Mesenchymal stem cell (in vitro differentiated cells and primary cell): ENCODE measurements at regions not wholly inside any gene's neighbourhood (a gene's known extent, or its start where the extent isn't known, plus 50 kb on each side); places are given as distances from the start of the nearest gene placed in this dataset.

Experiments used
- DNase-seq: peaks from one replicate; pipeline ENCODE4 v3.0.0-alpha.2; 2013
- H2AFZ ChIP-seq: one replicate; pipeline ENCODE4 v1.6.1; 2013; ENCODE audit warnings: low read depth, mild to moderate bottlenecking, control low read depth, inconsistent platforms, low read length, moderate library complexity
- H2AK5ac ChIP-seq: 2 replicates; pipeline ENCODE4 v1.6.1; 2013; ENCODE audit warnings: low read length, moderate library complexity, mild to moderate bottlenecking, inconsistent platforms; ENCODE audit not compliant: severe bottlenecking
- H2BK120ac ChIP-seq: one replicate; pipeline ENCODE4 v1.6.1; 2013; ENCODE audit warnings: low read depth, mild to moderate bottlenecking, inconsistent platforms, low read length, moderate library complexity
- H2BK12ac ChIP-seq, 2 experiments: one replicate each; pipeline ENCODE4 v1.6.1; 2013; ENCODE audit warnings: inconsistent platforms in 2 of 2, low read length in 2 of 2, mild to moderate bottlenecking in 2 of 2, moderate library complexity in 2 of 2, control low read depth in 1 of 2
- H2BK15ac ChIP-seq: one replicate; pipeline ENCODE4 v1.6.1; 2013; ENCODE audit warnings: mild to moderate bottlenecking, low read depth, inconsistent platforms; ENCODE audit not compliant: poor library complexity, severe bottlenecking
- H2BK5ac ChIP-seq: 2 replicates; pipeline ENCODE4 v1.6.1; 2013; ENCODE audit warnings: low read depth, mild to moderate bottlenecking, low read length, control low read depth, inconsistent platforms; ENCODE audit not compliant: poor library complexity, severe bottlenecking
- H3K14ac ChIP-seq, 2 experiments: one replicate each; pipeline ENCODE4 v1.6.1; 2013; ENCODE audit warnings: inconsistent platforms in 2 of 2, low read length in 2 of 2, control low read depth in 1 of 2, mild to moderate bottlenecking in 1 of 2, moderate library complexity in 1 of 2
- H3K18ac ChIP-seq, 2 experiments: one replicate each; pipeline ENCODE4 v1.6.1; 2013; ENCODE audit warnings: inconsistent platforms in 2 of 2, low read length in 2 of 2, control low read depth in 1 of 2, low read depth in 1 of 2, mild to moderate bottlenecking in 1 of 2
- H3K23ac ChIP-seq, 2 experiments: one replicate each; pipeline ENCODE4 v1.6.1; 2013; ENCODE audit warnings: inconsistent platforms in 2 of 2, low read length in 2 of 2, mild to moderate bottlenecking in 2 of 2, moderate library complexity in 2 of 2, control low read depth in 1 of 2
- H3K27ac ChIP-seq: 2 replicates; pipeline ENCODE4 v1.5.1; 2013; ENCODE audit warnings: mild to moderate bottlenecking, moderate library complexity, low read length, control low read depth, inconsistent platforms; ENCODE audit not compliant: poor library complexity, severe bottlenecking
- H3K27me3 ChIP-seq, 2 experiments: 2 replicates each; pipeline versions ENCODE4 v1.6.1 to v1.7.0; 2013; ENCODE audit warnings: low read length in 2 of 2, mild to moderate bottlenecking in 2 of 2, moderate library complexity in 2 of 2, control low read depth in 1 of 2, inconsistent platforms in 1 of 2; ENCODE audit not compliant: control insufficient read depth in 1 of 2, insufficient read depth in 1 of 2
- H3K36me3 ChIP-seq, 2 experiments: 2 replicates each; pipeline versions ENCODE4 v1.6.1 to v1.7.0; 2013; ENCODE audit warnings: low read length in 2 of 2, control low read depth in 1 of 2, inconsistent platforms in 1 of 2, low read depth in 1 of 2, mild to moderate bottlenecking in 1 of 2; ENCODE audit not compliant: insufficient read depth in 2 of 2, control insufficient read depth in 1 of 2
- H3K4ac ChIP-seq, 2 experiments: one replicate each; pipeline ENCODE4 v1.6.1; 2013; ENCODE audit warnings: inconsistent platforms in 2 of 2, low read length in 2 of 2, mild to moderate bottlenecking in 2 of 2, moderate library complexity in 2 of 2, control low read depth in 1 of 2, low read depth in 1 of 2
- H3K4me1 ChIP-seq: 2 replicates; pipeline ENCODE4 v1.6.1; 2013; ENCODE audit warnings: low read depth, low read length, control low read depth; ENCODE audit not compliant: control insufficient read depth, insufficient read depth
- H3K4me2 ChIP-seq: 2 replicates; pipeline ENCODE4 v1.6.1; 2013; ENCODE audit warnings: low read length, mild to moderate bottlenecking, inconsistent platforms; ENCODE audit not compliant: poor library complexity, severe bottlenecking
- H3K4me3 ChIP-seq, 2 experiments: 2 replicates each; pipeline versions ENCODE4 v1.5.1 to v1.7.0; 2013; ENCODE audit warnings: low read length in 2 of 2, mild to moderate bottlenecking in 2 of 2, control low read depth in 1 of 2, low read depth in 1 of 2; ENCODE audit not compliant: insufficient read depth in 1 of 2
- H3K79me1 ChIP-seq: replicated peaks from 2 replicates; pipeline ENCODE4 v1.6.1; 2013; ENCODE audit warnings: mild to moderate bottlenecking, control low read depth, low read length, inconsistent platforms; ENCODE audit not compliant: poor library complexity, severe bottlenecking
- H3K9ac ChIP-seq: 2 replicates; pipeline ENCODE4 v1.7.0; 2013; ENCODE audit warnings: mild to moderate bottlenecking, low read length, moderate library complexity
- H3K9me3 ChIP-seq: 2 replicates; pipeline ENCODE4 v1.7.0; 2013; ENCODE audit warnings: mild to moderate bottlenecking, low read length; ENCODE audit not compliant: control insufficient read depth
- H4K8ac ChIP-seq: one replicate; pipeline ENCODE4 v1.6.1; 2013; ENCODE audit warnings: inconsistent platforms, mild to moderate bottlenecking, low read length, moderate library complexity
- H4K91ac ChIP-seq: one replicate; pipeline ENCODE4 v1.6.1; 2013; ENCODE audit warnings: mild to moderate bottlenecking, low read length, inconsistent platforms
- WGBS: methylation state at CpG from one replicate; pipeline ENCODE4 v1.1.7; 2013; ENCODE audit warnings: mixed read lengths; 5-methylcytosine and 5-hydroxymethylcytosine counted together

DNA sequence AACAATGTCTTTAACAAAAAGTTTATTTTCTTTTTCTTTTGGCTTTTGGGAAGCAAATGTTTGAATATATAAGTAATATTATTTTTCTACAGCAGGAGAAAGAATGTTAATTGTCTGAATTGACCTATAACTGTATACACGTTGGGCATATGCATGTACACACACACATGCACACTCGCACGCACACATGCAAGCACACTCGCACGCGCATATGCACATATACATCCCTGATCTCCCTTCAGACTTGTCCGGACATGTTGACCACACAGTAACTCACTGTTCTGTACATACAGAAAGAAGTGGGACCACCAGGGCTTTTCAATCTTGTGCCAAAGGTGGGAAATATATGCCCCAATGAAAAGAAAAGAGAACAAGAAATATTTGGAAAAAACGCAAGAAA is 245.1 kb upstream of the APCDD1 start:
- Histone ChIP-seq H3K14ac (peak overlapping the region in 1 of 2 experiments; percentile 53), H3K27me3 (peaks cover 0 to 2% of the 10 kb centered on the region in 2 experiments), H2BK12ac (peak overlapping the region in 1 of 2 experiments; percentile 37), H3K4me3 (no peak overlapping the region), H4K8ac (peak overlapping the region; percentile 5), H2AFZ (no peak overlapping the region), H3K4me2 (no peak overlapping the region), H3K9ac (no peak overlapping the region), H2BK15ac (no peak overlapping the region), H3K4me1 (peaks cover 2% of the 10 kb centered on the region), H2BK120ac (no peak overlapping the region), H3K27ac (no peak overlapping the region), H3K4ac (no peak overlapping the region), H2BK5ac (no peak overlapping the region), H3K18ac (peak overlapping the region in 1 of 2 experiments; percentile 90), H3K36me3 (no peaks in the 10 kb centered on the region), H3K9me3 (no peaks in the 10 kb centered on the region), H3K23ac (no peak overlapping the region), H2AK5ac (no peak overlapping the region), H4K91ac (no peak overlapping the region), H3K79me1 (no peaks in the 10 kb centered on the region)
- WGBS = 97% methylated on average over 8 of the region's 8 CpGs
- DNase-seq = no peak

DNA sequence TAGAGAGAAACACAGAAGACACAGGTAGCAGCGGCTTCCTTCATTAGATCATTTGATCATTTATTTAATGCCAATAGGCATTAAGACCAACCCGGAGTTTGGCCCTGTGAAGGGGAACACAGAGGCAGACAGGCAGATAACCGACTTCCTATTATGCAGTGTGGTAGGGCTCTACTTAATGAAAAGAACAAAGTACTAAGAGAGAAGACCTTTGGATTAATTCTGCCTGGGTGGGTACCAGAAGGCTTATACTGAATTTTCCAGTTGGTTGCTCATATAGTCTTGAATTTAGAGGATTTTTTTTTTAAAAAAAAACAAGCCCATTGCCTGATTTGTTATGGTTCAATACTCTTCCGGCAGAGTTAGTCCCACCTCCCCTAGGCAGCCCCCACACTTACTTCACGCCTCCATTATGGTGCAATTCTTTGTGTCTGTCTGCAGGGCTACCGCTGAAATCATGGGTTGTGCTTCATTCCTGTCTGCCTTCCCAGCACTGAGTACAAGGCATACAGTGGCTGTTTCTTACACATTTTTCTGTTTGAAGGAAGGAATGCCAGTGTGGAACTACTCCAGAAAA is 244.3 kb upstream of the APCDD1 start:
- Histone ChIP-seq H2BK5ac (no peak overlapping the region), H3K18ac (no peak overlapping the region), H3K27me3 (peaks cover 0 to 2% of the 10 kb centered on the region in 2 experiments), H3K4ac (no peak overlapping the region), H2BK120ac (no peak overlapping the region), H3K23ac (no peak overlapping the region), H2AK5ac (no peak overlapping the region), H3K36me3 (no peaks in the 10 kb centered on the region), H2BK15ac (no peak overlapping the region), H3K9ac (no peak overlapping the region), H3K9me3 (no peaks in the 10 kb centered on the region), H4K91ac (no peak overlapping the region), H4K8ac (no peak overlapping the region), H3K79me1 (no peaks in the 10 kb centered on the region), H3K4me1 (peaks cover 1% of the 10 kb centered on the region), H2BK12ac (no peak overlapping the region), H3K4me2 (no peak overlapping the region), H3K14ac (no peak overlapping the region), H2AFZ (no peak overlapping the region), H3K27ac (no peak overlapping the region), H3K4me3 (no peak overlapping the region)
- no peak for DNase-seq
- 86% methylated on average over 5 of the region's 6 CpGs for WGBS

DNA sequence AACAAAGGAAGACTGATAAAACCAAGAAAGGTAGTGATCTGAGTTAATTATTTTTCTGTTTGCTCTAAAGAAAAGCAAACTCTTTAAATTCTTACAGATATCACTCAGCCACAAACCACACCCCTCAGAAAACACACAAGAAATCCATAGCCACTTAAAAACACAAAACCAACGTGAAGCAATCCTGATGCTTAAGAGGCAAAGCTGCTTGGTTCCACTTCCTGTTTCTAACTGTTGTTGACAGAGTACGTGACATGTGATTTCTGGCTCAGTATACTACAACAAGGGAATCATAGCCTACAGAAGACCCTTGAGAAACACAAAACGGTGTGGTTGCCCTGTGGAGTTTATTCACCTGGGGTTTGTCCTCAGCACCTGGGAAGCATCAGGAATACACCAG is 240.9 kb upstream of the APCDD1 start:
- no peak overlapping the region for H3K9ac ChIP-seq
- H3K9me3 ChIP-seq = peaks cover 9% of the 10 kb centered on the region
- H2AK5ac ChIP-seq = no peak overlapping the region
- H2AFZ ChIP-seq = peak overlapping the region; percentile 61
- H3K27me3 ChIP-seq = peaks cover 0 to 8% of the 10 kb centered on the region in 2 experiments
- no peak overlapping the region for H3K23ac ChIP-seq
- no peak overlapping the region for H2BK15ac ChIP-seq
- H3K4me2 ChIP-seq = no peak overlapping the region
- H2BK120ac ChIP-seq = no peak overlapping the region
- no peaks in the 10 kb centered on the region for H3K4me1 ChIP-seq
- H3K4ac ChIP-seq = no peak overlapping the region
- H2BK12ac ChIP-seq = no peak overlapping the region
- DNase-seq = peak; percentile 84
- no peak overlapping the region for H2BK5ac ChIP-seq
- 17% methylated on average over 3 of the region's 3 CpGs for WGBS
- no peak overlapping the region for H3K14ac ChIP-seq
- no peaks in the 10 kb centered on the region for H3K36me3 ChIP-seq
- no peak overlapping the region for H4K91ac ChIP-seq
- no peak overlapping the region for H3K27ac ChIP-seq
- H3K4me3 ChIP-seq = no peak overlapping the region
- no peak overlapping the region for H3K18ac ChIP-seq
- H4K8ac ChIP-seq = no peak overlapping the region
- H3K79me1 ChIP-seq = no peaks in the 10 kb centered on the region

DNA sequence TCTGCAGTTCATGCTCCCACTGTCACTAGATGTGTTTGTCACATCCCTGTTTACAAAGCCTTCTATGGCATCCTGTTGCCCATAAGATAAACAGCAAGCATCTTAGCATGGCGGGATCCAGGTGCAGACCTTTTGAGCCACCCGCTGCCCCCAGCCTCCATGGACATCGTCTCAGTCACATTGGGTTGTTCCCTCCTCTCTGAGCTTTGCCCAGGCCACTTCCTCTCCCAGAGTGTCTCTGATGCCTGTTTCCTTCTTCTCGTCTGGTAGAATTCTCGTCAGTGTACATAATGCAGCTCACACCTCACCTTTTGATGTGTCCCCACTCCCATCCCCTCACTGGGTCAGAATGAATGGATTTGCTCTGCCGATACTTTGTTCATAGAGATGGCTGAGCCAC is 239.0 kb upstream of the APCDD1 start:
- Histone ChIP-seq H3K4me1 (no peaks in the 10 kb centered on the region), H3K79me1 (no peaks in the 10 kb centered on the region), H3K9ac (no peak overlapping the region), H3K4me2 (no peak overlapping the region), H3K4ac (no peak overlapping the region), H3K9me3 (peaks cover 13% of the 10 kb centered on the region), H2AK5ac (no peak overlapping the region), H2BK120ac (no peak overlapping the region), H3K27ac (no peak overlapping the region), H3K14ac (no peak overlapping the region), H3K36me3 (no peaks in the 10 kb centered on the region), H3K23ac (no peak overlapping the region), H2BK15ac (no peak overlapping the region), H2BK5ac (no peak overlapping the region), H2BK12ac (peak overlapping the region in 1 of 2 experiments; percentile 51), H3K18ac (peak overlapping the region in 1 of 2 experiments; percentile 22), H3K27me3 (peaks cover 0 to 8% of the 10 kb centered on the region in 2 experiments), H2AFZ (no peak overlapping the region), H4K91ac (no peak overlapping the region), H3K4me3 (no peak overlapping the region), H4K8ac (no peak overlapping the region)
- 93% methylated on average over 4 of the region's 6 CpGs for WGBS
- no peak for DNase-seq
